HG02610 (cell line): ENCODE measurements at regions not wholly inside any gene's neighbourhood (a gene's known extent, or its start where the extent isn't known, plus 50 kb on each side); places are given as distances from the start of the nearest gene placed in this dataset.

Experiments used
- ATAC-seq: cut with Tn5 transposase; IDR thresholded peaks from one replicate; pipeline ENCODE4 v1.9.1; 2021; ENCODE audit warnings: mild to moderate bottlenecking, moderate library complexity; ENCODE audit not compliant: unreplicated experiment

GRCh38 chr2:147657086-147658000, 187.5 kb upstream of the ACVR2A start:
- no peak for ATAC-seq

- ATAC-seq, result no peak
Measured at GRCh38 chr2:147649998-147650397, 194.8 kb upstream of the ACVR2A start.

DNA sequence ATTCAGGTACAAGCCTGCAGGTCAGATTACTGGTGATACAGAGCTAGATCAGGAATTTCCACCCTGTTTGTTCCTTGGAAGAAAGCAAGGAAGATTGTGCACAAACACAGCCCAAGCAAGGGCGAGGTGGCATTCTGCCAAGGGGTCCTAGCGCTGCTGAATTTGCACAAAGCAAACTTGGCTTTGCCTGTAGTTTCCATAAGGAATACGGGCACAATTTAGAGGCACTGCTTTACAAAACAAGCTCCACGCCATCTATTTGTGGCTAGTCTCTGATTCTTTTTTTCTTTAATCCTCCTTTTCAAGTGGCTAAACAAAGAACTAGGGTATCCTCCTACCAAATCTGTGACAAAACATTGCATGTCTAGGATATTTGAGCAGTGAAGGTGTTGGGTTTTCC, 195.5 kb upstream of the ACVR2A start:
- no peak for ATAC-seq

DNA sequence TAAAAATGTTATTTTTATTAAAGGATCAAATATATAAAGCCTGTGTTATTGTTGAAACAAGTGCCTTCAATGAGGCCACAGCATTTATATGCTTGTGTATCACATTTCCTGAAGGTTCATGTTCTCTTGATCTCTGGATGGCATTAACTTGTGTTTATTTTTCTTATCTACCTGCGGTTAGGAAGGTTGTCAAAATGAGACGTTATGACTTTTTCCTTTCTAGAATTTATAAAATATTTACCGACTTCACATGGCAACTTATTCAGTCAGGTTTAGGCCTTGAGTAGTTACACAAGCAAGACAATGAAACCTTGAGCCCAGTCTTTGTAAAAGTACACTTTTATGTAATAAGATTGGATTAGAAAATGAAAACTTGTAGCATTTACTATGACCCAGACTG, 196.4 kb upstream of the ACVR2A start:
- no peak for ATAC-seq

- ATAC-seq, result no peak
Measured at GRCh38 chr2:147647816-147648215, 197.0 kb upstream of the ACVR2A start.

DNA sequence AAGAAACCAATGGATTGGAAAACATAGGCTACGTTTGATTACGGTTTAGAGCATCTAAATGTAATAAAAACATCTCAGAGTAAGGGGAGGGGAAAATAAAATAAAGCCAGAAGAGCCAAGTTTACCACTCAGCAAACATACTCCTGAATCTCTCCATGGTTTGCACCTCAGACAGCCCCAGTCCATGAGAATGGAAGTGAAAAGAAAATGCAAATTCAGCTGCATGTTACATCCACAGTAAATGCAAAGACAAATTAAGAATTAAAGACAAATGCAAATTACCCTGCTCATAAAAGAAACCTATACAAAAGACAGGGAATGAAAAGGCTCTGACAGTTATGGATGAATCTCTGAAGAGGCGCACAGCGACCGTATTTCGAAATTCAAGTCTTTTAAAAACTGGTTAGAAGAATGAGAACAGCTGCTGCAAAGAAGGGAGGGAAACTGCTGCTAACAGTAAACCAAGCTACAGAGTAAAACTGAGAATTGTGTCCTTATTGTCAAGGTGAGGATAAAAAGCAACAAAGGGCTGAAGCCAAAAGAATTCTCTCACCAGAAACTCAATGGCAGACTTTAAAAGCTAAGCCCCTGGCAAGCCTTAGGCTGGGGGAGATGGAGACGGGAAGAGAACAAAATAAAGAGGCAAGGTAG, 197.9 kb upstream of the ACVR2A start:
- ATAC-seq, result no peak

GRCh38 chr2:147644491-147644890, 200.3 kb upstream of the ACVR2A start:
- ATAC-seq, result no peak

DNA sequence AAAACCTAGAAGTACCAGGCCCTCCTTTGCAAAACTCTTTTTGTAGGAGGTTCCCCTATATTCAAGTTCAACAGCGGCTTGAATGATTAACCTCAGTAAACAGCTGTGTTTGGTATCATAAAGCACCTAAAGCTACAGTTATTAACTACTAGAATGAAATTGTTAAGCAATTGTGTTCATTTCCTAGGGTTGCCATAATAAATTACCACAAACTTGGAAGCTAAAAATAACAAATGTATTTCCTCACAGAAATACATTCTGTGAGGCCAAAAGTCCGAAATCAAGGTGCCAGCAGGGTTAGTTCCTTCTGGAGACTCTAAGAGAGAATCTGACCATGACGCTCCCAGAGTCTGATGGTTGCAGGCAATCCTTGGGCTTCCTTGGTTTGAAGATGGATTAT, 202.1 kb upstream of the ACVR2A start:
- no peak for ATAC-seq

GRCh38 chr2:147641651-147642050, 203.2 kb upstream of the ACVR2A start:
- ATAC-seq, result no peak

DNA sequence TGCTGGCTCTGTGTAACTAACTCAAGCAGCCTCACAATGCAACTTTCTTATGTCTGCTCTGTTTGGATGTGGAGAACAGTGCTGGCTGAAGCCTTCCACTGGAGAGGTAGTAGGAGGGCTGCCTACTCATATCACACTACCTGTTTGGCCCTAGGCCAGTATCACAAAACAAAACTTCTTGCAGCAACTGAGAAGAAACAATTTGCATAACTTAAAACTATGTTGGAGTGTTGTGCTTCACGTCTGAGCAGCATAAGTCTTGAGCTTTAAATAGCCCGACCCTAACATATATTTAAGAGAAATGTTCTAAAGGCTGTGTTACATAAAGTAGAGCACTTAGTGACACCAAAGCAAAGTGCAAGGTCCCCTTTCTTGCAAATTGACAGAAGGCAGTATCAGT, 204.9 kb upstream of the ACVR2A start:
- peak; percentile 75 for ATAC-seq

DNA sequence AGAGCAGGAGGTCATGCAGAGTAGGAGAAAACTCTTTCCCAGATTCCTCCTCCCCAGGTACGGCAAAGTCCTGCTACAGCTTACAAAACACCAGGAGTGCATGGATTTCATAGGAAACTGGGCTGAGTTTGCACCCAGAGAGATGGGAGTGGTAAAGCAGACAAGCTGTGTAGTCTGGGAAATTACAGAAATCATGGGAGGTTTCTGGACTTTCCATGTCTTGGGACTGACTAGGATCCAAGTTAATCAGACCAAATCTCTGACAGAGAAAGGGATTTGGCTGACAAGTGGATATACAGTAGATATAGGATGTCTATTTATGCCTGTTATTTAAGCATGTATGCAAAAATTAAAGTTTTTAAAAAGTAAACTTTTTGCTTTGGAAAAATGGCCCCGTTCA, 205.4 kb upstream of the ACVR2A start:
- ATAC-seq, result no peak

- no peak for ATAC-seq
Measured at GRCh38 chr2:147636886-147637285, 207.9 kb upstream of the ACVR2A start.

GRCh38 chr2:147636238-147636882, 208.5 kb upstream of the ACVR2A start:
- no peak for ATAC-seq

- ATAC-seq, result no peak
Measured at GRCh38 chr2:147634826-147635225, 210.0 kb upstream of the ACVR2A start.

- ATAC-seq, result no peak
Measured at GRCh38 chr2:147632198-147632597, 212.6 kb upstream of the ACVR2A start.

DNA sequence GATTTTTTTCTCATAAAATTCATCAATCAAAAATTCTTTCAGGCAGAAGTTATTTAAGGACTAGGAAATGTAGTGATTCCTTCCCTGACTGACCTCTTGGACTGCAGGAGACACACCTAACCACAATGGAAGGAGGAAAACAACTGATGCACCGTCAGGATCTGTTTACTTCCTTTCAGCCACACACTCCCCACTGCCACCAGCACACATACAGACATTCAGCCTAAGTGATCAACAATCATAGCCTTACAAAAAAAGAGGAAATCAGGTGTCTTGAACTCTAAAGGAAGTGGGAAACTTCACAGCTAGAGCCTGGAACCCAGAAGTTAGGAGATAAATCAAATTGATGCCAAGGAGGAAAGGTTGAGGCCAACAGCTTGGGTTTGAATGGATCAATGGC, 213.5 kb upstream of the ACVR2A start:
- ATAC-seq, result no peak

DNA sequence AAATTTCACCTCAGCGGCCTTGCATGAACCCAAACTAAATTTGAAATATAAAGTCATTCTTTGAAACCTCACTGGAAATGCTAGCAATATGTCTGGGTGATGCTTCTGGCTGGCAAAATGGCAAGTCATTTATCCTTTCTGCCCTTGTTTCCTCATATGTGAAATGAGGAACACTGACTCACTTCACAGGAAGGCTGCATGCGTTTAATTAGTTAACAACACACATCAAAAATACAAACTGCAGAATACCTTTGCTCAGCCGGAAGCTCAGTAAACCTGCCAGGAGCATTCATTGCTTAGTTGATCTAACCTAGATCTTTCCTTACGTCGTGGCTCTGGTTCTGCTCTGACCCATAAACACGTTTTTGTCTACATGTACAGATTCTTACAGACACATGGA, 214.2 kb upstream of the ACVR2A start:
- ATAC-seq, result peak; percentile 23

DNA sequence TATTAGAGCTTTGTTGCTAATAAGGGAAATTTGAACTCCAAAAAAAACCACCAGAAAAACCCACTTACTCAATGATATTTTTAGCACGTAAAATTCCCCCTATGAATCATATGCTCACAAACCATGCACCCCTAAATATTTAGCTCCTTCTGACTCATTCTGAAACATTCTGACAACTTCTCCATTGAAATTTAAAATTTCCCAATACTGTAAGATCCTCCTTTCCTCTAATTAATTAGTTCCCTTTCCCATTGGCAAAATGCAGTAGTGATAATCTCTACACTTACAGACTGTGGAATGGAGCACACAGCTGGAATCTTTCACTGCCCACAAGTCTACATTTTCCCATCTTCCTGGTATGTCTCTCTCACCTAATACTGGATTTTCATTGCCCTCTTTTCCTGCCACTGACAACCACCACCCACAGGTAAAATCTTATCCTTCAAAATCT, 215.8 kb upstream of the ACVR2A start:
- ATAC-seq, result peak; percentile 48

DNA sequence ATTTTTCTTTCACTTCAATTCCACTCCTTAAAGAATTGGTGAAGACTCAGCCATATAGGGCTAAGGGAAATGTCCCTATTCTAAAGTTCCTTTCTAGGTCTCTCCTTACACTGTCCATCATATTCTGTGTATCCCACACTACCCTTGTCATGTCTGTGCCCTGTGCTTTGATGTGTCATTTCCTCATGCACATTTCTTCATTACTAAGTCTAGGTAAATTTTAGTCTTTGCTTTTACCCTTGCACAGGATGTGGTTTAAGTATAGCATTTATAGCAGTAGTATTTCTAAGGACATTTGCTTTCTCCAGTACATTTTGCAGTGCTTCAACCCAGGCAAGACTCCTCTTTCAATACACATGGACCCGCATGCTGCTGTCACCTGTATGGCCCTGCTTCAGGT, 221.5 kb upstream of the ACVR2A start:
- ATAC-seq, result peak; percentile 98

GRCh38 chr2:147621656-147622197, 223.1 kb upstream of the ACVR2A start:
- ATAC-seq, result no peak

- ATAC-seq, result no peak
Measured at GRCh38 chr2:147619808-147620207, 225.0 kb upstream of the ACVR2A start.
